ENCODE measurements at regions not wholly inside any gene's neighbourhood (a gene's known extent, or its start where the extent isn't known, plus 50 kb on each side); places are given as distances from the start of the nearest gene placed in this dataset.

DNA sequence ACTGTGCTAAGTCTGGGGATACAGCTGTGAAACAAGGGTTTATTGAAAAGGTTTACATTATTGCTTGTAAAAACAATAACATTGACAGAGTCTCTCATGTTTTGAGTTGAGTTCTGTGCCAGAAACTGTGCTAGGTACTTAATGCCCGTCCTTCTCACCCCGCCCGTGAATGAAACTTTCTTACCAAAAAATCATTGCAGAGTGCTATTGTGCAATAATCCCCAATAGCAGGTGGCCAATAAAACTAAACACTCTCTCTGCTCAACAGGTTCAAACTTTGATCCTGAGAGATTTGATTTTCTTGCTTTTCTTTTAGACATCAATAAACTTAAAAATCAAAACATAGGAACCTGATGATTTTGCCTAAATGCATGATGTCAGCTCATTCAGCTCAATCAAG lies 441.6 kb downstream of the HAPSTR1 start:
- DNase-seq: no peak

DNA sequence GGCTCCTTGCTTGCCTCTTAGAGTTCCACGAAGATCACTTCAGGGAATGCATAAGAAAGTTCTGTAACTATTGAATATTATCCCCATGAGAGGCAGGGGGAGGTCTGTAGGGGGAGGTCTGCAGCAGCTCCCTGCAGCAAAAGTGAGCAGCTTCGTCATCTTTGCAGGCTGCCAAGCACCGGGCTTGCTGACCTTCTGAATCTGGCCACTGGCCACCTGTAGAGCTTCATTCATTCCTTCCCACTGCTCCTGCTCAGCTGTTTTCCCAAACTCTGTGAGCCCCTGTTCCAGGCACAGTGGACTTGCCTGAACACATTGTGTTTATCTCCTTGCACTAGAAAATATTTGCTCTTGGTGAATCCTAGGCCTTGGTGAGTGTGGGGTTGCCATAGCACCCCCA lies 443.3 kb downstream of the HAPSTR1 start:
- DNase-seq: no peak

DNA sequence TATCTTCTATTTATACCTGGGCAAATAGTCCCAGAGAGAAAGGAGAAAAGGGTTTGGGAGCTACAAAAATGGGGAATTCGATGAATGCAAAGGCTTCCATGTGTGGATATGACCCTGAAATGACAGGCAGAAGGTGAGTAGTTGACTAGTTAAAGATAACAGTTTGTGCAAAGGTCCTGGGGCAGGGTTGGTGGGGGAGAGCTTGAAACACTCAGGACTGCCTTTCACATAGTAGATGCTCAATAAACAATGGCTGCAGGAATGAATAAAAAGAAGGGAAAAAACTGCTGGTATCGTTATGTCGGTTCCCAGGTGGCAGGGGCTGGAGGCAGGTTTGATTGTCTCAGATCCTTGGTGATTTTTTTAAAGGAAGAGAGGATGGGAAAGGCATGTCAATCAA lies 445.5 kb downstream of the HAPSTR1 start:
- DNase-seq: no peak

DNA sequence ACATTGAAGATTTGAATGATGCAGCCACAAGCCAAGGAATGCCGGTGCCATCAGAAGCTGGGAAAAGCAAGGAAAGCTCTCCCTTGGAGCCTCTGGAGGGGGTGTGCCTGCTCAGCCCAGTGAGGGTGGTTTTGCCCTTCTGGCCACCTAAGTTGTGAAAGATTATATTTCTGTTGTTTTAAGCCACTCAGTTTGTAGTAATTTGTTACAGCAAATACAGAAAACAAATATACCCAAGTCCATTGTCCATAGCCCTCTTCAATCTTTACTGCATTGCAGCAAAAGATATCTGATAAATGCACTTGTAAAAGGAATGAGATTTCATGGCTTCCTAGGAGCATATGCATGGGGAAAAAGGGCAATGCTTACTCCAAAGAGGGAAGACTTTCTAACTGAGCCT lies 447.9 kb downstream of the HAPSTR1 start:
- no peak for DNase-seq

DNA sequence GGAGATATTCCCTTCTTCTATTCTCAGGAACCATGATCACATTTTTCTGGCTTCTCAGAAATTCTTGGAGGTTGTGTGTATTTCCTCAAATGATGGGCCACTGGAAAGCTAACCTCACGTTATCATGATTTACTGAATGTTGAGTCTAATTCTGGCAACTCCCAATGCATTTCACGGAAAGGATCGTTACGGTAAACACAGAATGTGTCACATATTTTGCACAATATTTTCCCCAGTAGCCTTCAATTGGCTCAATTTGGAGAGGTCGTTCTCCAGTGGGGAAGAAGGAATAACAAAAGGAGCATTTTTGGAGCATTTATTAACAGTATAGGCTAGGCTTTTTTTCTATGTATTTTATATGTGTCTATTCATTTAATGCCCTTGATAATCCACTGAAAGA lies 450.3 kb downstream of the HAPSTR1 start:
- no peak for DNase-seq

DNA sequence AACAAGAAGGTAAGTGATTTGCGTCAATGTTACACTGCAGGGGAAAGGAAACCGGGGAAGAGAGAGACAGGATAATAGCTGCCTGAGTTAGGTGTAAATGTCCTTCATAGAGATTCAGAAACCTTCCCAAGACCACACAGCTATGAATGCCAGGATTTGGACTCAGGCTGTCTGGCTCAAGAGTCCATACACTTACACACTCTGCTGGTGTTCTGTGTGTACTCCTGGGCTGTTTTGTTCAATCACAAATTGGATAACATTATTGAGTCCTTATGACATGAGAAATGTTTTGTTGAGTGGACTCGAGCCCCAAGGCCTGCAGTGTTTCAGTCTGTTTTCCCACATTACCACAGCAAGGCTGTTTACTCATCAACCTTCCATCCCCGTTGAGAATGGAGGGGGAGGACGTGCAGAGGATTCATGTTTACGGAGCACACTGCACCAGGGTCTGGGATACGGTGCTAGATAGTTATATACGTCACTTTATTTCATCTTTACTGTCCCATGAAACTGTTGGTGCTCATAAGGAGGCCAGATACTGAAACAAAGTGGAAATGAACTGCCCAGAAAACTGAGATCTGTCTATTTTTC lies 450.8 kb downstream of the HAPSTR1 start:
- no peak for DNase-seq

DNA sequence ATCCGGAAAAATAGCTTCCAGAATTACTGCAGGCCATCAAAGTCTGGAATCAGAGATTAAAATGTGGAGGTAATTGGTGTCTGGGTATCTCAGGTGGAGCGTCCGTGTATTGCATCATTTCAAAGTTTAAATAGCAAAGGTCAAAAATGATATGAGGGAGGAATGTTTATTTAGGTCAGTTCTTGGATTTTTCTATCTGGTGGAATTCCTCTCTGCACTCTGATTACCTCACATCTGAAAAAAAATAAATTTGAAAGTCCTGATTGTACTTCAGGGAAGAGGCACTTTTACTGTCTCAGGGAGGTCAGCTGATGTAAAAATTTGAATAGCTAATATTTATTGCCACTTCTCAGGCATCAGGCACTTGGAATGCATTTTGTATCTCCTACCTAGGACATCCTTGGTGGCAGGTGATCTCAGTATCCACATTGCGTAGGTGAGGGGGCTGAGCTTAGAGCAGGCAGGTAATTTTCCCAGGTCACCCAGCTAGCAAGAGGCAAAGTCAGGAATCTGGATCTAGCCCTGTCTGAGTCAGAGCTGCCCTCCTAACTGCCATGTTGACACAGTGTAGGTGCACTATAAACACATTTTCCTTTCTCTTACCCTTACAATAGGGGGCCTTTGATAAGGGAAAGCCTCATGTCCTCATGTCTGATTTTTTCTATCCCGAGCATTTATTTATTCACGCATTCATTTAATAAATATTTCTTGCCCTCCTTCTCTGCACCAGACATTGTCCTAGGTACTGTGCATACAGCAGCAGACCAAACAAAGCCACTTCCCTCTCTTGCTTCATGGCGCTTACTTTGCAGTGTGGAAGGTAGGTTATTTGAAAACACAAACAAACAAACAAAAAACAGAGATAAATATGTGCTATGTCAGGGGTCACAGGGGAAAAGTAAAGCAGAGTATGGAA lies 454.3 kb downstream of the HAPSTR1 start:
- DNase-seq: no peak

DNA sequence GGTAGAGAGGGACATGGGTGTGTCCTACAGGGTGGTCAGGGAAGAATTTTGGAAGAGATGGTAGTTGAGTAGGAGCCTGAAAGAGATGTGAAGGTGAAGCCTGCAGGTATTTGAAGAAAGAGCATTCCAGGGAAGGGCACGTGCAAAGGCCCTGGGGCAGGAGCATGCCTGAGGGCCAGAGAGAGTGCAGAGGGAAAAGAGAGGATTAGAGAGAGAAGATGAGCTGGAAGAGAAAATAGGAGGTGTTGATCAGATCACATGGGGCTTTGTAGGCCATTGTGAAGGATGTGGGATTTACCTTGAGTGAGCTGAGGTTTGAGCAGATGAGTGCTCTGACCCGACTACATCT lies 455.0 kb downstream of the HAPSTR1 start:
- DNase-seq: no peak

DNA sequence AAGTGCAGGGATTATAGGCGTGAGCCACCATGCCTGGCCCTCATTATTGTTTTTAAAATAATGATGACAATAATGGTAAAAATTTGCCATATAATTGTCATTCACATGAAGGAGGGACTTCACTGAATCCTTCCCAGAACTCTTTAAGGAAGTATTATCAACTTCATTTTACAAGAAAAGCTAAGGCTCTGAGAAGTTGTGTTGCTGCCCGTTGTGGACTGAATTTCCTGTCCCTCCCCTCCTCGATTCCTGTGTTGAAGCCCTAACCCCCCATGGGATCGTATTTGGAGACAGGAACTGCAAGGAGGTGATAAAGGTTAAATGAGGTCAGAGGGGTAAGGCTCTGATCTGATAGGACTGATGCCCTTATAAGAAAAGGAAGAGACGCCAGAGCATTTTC lies 458.0 kb downstream of the HAPSTR1 start:
- no peak for DNase-seq

DNA sequence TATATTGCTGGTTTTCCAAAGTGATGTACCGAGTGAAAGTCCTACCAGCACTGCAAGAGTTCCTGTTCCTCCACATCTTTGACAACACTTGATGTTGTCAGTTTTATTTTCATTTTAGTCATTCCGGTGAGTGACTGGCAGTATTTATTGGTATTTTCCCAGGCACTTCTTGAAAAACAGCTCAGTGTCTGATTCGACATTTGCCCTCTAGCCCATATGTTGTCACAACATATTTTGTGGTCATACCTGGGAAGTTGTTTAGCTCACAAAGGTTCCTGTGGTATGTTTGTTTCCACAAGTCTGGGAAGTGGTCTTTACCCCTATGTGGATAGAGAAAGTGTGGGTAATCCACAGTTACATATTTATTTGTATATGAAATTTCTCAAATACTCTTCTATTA lies 463.6 kb downstream of the HAPSTR1 start:
- DNase-seq: no peak

DNA sequence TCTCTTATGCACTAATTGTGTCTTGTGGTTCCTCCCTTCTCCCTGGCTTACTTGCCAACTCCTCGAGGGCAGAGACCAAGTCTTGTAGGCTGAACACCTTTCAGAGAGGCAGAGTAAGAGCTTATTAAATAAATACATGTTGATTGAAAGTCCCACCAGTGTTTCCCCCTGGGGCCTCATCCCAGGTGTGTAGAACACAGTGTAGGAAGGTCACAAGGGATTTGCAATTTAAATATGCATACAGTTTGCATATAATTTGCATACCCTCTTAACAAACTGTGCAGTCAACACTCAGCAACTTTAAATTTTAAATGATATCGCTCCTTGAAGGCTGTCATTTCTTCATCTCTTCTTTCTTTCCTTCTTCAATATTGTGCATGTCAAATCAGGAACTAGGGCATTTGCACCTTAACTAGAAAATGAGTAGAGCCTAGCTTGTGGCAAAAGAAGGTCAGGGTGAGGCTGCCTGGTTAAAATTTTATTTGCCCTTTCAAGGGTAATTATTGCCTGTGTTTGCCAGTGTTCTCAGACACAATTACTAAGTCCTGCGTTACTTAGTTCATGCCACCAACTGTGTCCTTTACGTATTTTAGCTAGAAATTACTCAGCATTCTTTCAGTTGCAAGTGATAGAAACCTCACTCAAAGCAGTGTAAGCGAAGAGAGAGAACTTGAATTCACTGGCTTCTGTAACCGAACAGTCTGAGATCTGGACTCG lies 465.7 kb downstream of the HAPSTR1 start:
- no peak for DNase-seq

DNA sequence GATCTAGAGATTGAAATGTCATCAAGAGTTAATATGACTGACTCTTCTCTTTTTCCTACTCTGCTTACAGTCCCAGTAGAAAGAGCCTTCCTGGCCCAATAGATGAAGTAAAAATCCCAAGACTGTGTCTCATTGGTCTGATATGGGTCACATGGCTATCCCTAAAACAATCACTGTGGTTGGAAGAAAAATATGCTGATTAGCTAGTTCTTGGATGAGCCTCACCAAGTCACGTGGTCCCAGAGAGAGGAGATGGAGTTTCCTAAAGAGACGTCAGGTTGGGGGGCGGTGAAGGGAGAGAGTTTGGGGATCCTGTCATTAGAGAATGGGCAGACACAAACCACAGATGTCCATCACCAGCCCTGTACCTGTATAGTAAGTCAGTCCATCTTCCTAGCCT lies 466.3 kb downstream of the HAPSTR1 start:
- DNase-seq: no peak

DNA sequence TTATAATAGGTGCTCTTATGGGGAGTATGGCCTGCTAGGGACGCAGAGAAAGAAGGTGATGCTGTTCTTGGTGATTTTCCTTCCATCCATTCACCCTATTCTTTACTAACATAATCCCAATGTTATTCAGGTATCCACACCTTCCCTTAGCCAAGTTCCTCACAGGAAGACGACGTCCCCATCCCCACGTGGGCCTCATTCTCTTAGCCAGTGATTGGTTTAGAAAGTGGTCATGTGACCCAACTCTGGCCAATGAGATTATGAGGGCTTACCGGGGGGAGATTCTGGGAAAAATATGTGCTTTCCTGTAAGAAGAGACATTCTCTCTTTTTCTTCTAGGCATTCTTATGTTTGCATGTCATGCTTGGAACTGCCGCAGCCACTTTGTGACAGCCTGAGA lies 474.7 kb downstream of the HAPSTR1 start:
- DNase-seq: no peak

DNA sequence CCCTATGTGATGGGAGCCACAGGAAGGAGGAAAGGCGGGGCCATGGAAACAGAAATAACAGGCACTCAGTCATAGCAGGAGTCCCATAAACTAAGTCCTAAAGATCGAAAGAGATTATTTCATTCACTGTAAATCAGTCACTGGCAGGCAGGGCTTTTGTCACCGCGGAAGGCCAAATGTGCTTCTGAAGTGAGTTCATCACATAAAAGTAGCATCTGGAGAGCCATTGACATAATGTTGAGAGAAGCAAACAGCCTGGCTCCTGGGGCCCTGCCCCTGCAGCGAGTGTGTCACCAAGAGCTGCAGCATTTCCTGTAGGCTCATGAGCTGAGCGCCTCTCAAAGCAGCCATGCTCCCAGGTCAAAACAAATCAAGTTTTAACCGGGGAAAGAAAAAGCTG lies 476.2 kb downstream of the HAPSTR1 start:
- DNase-seq: no peak

DNA sequence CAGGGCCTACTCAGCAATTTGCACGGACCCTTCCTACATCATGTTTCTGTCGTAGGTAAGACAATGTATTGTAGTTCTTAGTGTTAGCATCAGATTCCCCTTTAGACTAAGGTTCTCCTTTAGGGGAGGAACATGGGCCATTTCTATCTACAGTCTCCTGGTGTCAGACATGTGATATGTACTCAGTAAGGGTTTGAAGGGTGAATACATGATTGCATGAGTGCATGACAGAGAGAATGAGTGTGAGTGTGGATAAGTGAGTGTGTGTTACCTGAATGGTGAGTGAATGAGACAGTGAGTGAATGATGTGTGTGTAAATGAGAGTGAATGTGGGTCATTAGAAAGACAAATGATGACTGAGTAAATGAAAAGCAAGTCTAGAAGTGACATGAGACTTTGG lies 476.8 kb downstream of the HAPSTR1 start:
- no peak for DNase-seq

DNA sequence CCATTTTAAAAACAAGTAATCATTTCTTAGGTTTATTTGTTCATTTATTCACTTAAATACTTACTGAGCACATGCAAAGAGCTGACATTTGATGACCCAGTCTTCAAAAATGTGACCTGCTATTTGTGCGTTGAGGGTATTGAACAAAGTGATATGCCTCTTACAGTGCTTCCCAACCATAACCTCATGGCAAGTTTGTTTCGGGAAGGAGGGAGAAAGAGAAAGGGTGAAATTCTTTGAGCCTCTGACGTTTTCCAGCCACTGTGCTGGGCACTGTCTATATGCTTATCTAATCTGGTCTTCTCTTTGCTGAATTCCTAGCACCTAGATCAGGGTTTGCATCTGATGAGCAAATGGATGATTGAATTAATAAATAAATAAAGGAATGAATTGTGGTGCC lies 479.1 kb downstream of the HAPSTR1 start:
- DNase-seq: no peak

DNA sequence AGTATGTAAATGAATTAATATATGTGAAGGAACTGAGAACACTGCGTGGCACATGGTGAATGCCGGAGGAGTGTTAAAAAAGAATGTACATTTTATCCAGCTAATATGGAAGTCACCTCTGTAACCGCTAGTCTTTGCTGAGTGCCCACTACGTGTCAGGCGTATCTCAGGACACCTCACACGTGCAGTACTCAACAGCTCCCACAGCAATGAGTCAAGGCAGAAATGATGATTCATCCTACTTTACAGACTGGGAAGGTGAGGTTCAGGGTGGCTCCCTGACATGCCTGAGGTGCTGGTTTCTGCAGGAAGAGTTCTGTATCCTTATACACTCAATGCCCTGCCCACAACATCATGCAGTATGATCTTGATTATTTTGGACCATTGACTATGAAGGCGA lies 487.0 kb downstream of the HAPSTR1 start:
- DNase-seq: no peak

DNA sequence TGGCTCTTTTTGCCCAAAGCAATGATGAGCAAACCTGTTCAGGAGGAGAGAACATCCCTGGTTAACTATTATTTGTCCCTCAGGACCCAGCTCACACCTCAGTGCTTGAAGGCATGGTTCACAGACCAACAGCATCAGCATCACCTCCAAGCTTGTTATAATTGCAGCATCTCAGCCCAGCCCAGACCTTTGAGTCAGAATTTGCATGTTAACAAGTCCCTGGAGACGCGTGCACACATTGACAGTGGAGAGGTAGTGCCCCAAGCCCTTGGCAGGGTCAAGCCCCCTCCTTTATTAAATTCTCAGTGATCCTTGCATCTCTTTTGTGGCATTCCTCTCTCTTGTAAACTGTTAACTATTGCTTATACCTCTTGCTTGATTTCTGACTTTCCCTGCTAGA lies 488.6 kb downstream of the HAPSTR1 start:
- DNase-seq: no peak

DNA sequence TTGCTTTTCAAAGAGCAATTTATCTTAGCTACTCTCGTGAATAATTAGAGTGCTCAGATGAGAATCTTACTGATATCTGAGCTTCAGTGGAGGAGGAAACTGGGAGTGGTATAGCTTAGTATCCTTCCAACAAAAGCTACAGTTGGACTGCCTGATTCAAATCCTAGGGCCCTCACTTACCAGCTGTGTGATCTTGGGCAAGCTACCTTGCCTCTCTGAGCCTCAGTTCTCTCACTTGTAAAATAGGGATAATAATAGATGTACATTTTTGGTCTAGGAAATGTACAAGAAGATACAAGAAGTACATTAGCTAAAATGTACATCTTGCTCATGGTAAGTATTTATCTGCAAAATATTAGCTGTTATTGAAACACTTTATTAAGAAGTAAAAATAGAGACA lies 502.0 kb downstream of the HAPSTR1 start:
- no peak for DNase-seq

DNA sequence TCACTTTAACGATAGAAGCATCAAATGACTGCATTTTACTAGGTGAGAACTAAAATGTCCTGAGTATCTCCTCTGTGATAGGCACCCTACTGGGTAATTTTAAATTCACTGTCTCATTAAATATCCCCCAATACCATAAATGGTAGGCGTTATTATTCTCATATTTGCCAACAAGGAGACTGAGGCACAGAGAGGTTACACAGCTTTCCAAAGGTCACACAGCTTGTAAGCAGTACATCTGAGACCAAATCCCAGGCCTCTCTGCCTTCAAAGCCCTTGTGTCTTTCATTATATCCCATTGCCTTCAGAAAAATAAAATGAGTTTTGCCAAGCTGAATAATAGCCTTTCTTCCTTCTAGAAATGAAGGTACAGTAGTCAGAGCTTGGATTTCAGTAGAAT lies 502.6 kb downstream of the HAPSTR1 start:
- DNase-seq: no peak

DNA sequence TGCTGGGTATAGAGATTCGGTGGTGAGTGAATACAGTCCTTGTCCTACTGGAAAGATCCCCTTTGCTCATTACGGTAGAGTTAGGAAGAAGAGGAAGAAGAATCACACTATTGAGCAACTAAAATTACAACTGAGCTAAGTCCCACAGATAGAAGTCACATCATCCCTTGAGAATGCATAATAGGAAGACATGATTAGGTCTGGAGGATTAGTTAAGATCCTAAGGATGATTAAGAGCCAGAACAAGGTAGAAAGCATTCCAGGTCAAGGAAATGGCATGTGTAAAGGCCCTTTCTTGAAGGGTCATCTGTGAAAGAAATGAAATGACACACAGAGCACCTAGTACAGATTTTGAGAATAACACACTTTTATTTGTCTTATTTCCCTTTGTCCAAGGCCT lies 503.5 kb downstream of the HAPSTR1 start:
- DNase-seq: no peak

DNA sequence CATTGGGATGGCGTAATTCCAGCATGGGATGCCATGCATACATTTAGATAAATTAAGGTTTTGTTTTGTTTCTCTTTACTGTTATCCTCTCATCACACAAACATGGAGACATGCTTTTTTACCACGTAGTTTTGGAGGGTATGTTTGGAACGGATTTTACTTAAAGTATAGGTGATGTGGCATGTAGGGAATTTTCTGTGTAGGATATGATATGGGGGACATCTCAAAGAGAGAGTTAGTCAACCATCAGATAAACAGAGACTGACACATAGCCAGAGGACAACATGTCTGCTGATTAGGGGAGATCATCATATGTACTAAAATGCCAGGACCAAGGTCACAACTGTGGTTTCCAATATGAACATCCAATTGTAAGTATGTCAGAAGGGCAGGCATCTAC lies 503.9 kb downstream of the HAPSTR1 start:
- no peak for DNase-seq

DNA sequence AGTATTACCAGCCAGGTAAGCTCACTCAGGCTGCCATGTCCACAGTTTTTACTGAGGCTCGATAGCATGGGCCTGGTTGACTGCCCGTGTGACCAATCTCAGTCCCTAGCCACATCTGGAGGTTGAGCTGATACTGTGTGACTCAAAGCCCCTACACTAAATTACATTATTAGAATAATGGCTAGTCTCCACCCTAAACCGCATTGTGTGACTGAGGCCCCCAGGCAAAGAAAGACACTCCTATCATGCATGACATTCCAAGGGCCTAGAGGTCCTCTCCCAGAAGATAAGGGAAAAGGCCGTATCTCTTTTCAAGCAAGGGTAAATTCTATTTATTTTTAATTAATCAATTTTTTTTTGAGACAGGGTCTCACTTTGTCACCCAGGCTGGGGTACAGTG lies 505.3 kb downstream of the HAPSTR1 start:
- no peak for DNase-seq
